ENCODE measurements at regions not wholly inside any gene's neighbourhood (a gene's known extent, or its start where the extent isn't known, plus 50 kb on each side); places are given as distances from the start of the nearest gene placed in this dataset.

- H3K4me3 ChIP-seq: no peak overlapping the region
- H3K27ac ChIP-seq (replicated peaks in 1 of 4): no peak overlapping the region
Observed at GRCh38 chr2:240297256-240298116, 138.0 kb upstream of the GPC1 start.

GRCh38 chr2:240298117-240298790 is 137.2 kb upstream of the GPC1 start:
- TF ChIP-seq POLR2AphosphoS5 (IDR thresholded peaks at IDR 0.05) (no peak), EP300 (IDR thresholded peaks at IDR 0.05) (no peak), POLR2A (IDR thresholded peaks at IDR 0.05; ENCODE audit: low read depth) (no peak)
- TF ChIP-seq, protein P1, sequence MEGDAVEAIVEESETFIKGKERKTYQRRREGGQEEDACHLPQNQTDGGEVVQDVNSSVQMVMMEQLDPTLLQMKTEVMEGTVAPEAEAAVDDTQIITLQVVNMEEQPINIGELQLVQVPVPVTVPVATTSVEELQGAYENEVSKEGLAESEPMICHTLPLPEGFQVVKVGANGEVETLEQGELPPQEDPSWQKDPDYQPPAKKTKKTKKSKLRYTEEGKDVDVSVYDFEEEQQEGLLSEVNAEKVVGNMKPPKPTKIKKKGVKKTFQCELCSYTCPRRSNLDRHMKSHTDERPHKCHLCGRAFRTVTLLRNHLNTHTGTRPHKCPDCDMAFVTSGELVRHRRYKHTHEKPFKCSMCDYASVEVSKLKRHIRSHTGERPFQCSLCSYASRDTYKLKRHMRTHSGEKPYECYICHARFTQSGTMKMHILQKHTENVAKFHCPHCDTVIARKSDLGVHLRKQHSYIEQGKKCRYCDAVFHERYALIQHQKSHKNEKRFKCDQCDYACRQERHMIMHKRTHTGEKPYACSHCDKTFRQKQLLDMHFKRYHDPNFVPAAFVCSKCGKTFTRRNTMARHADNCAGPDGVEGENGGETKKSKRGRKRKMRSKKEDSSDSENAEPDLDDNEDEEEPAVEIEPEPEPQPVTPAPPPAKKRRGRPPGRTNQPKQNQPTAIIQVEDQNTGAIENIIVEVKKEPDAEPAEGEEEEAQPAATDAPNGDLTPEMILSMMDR (IDR thresholded peaks at IDR 0.05): no peak
- H3K36me3 ChIP-seq: no peaks in the 10 kb centered on the region
- H3K27me3 ChIP-seq: peaks cover 0 to 8% (median 0%) of the 10 kb centered on the region in 4 donors
- no peak overlapping the region for H3K4me3 ChIP-seq
- peak; percentile 81 for DNase-seq (ENCODE audit: extremely low spot score)
- no peak overlapping the region for H3K27ac ChIP-seq (replicated peaks in 1 of 4)
- WGBS: 82% methylated on average over 11 of the region's 11 CpGs
- peaks cover 0 to 13% (median 0%) of the 10 kb centered on the region in 4 donors for H3K4me1 ChIP-seq
- intact Hi-C loops (cut with DNase I): no loop called here
- no peaks in the 10 kb centered on the region for H3K9me3 ChIP-seq

More at GRCh38 chr2:240297256-240298116, 138.0 kb upstream of the GPC1 start:
- Histone ChIP-seq H3K9me3 (no peaks in the 10 kb centered on the region), H3K4me1 (peaks cover 0 to 18% (median 0%) of the 10 kb centered on the region in 4 donors), H3K36me3 (no peaks in the 10 kb centered on the region), H3K27me3 (peaks cover 0 to 8% (median 0%) of the 10 kb centered on the region in 4 donors)
- TF ChIP-seq POLR2AphosphoS5 (IDR thresholded peaks at IDR 0.05) (no peak), POLR2A (IDR thresholded peaks at IDR 0.05; ENCODE audit: low read depth) (no peak), EP300 (IDR thresholded peaks at IDR 0.05) (no peak)
- TF ChIP-seq, protein P1 (IDR thresholded peaks at IDR 0.05): no peak
- 86% methylated on average over 11 of the region's 16 CpGs for WGBS
- peak; percentile 78 for DNase-seq (ENCODE audit: extremely low spot score)
- intact Hi-C loops (cut with DNase I): no loop called here

DNA sequence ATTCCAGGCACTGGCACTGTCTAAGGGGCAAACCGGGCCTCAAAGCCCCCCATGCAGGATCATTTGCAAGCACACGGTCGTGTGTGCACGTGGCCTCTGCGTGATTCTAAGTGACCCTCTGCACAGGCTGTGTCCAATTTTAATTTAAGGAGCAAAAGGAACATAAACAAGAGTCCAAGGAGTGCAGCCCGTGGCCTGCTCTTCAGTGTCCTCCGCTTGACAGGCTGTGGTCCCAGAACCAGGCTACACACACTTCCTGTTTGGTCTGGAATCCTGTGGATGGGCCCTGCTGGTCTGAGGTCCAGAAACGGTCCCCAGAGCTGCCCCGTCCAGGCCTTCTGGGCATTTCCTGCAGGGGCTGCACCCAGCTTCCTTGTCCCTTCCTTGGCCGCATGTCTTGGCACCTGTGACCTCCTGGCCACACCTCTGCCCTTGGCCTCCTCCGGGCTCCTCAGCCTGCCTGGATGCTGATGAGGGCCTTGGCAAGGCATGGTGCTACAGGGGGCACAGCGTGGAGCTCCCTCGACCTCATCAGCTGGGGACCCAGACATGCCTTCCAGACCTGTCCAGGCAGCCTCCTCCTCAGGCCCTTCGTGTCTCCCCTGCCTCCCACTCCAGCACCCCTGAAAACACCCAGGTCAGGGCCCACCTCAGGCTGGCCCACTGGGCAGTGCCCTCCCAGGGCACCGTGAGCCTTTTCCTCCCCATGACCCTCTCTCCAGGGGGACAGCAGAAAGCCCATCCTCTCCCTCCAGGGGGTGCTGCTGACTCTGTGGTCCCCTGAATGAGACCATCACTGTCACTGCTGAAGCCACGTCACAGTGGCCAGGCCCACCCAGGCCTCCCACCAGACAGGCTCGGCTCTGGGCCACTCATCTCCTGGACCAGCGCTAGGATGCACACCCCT is 136.4 kb upstream of the GPC1 start:
- Histone ChIP-seq H3K27ac (replicated peaks in 1 of 4) (no peak overlapping the region), H3K27me3 (peaks cover 0 to 8% (median 0%) of the 10 kb centered on the region in 4 donors), H3K36me3 (no peaks in the 10 kb centered on the region), H3K4me3 (no peak overlapping the region), H3K9me3 (no peaks in the 10 kb centered on the region), H3K4me1 (peaks cover 0 to 8% (median 0%) of the 10 kb centered on the region in 4 donors)
- DNase-seq (ENCODE audit: extremely low spot score): peak; percentile 75
- WGBS: 90% methylated on average over 12 of the region's 18 CpGs
- intact Hi-C loops (cut with DNase I): no loop called here
- TF ChIP-seq POLR2A (IDR thresholded peaks at IDR 0.05; ENCODE audit: low read depth): no peak
- TF ChIP-seq, protein P1 (IDR thresholded peaks at IDR 0.05): peak in 2 of 3 experiments; percentile 7 to 12

DNA sequence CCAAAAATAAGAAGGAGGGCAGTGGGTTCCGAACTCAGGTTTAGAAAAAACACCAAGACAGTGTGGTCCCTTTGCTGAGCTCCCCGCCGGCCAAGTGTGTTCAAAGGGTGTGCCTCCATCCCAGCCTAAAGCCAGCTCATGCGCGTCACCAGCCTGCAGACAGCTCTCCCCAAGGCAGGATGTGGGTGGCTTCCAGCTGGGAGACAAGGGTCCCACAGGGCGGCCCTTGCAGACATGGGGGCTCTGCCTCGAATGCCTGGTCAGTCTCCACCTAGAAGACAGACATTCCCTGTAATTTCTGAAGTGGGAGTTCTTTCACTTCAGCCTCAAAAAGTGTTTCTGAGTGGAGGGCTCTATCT is 135.8 kb upstream of the GPC1 start:
- WGBS: 72% methylated on average over 2 of the region's 7 CpGs
- H3K4me3 ChIP-seq: no peak overlapping the region
- no peaks in the 10 kb centered on the region for H3K9me3 ChIP-seq
- intact Hi-C loops (cut with DNase I): no loop called here
- DNase-seq (ENCODE audit: extremely low spot score): peak; percentile 68
- TF ChIP-seq EP300 (IDR thresholded peaks at IDR 0.05): no peak
- TF ChIP-seq, protein P1 (IDR thresholded peaks at IDR 0.05): no peak
- H3K4me1 ChIP-seq: peaks cover 0 to 8% (median 0%) of the 10 kb centered on the region in 4 donors
- H3K27me3 ChIP-seq: peaks cover 0 to 8% (median 0%) of the 10 kb centered on the region in 4 donors
- no peaks in the 10 kb centered on the region for H3K36me3 ChIP-seq
- no peak overlapping the region for H3K27ac ChIP-seq (replicated peaks in 1 of 4)
